Right hindlimb (tissue), 1 donor: ENCODE measurements at regions not wholly inside any gene's neighbourhood (a gene's known extent, or its start where the extent isn't known, plus 50 kb on each side); places are given as distances from the start of the nearest gene placed in this dataset.

Experiments used
- DNase-seq: peaks from one replicate; pipeline ENCODE4 v3.0.0-alpha.2; 2018

- DNase-seq: no peak
Measured at GRCh38 chr18:44089732-44090131, 591.0 kb upstream of the SETBP1 start.

- no peak for DNase-seq
Measured at GRCh38 chr18:44090453-44090852, 590.2 kb upstream of the SETBP1 start.

GRCh38 chr18:44093253-44093652 is 587.4 kb upstream of the SETBP1 start:
- DNase-seq: no peak

- DNase-seq: no peak
Measured at GRCh38 chr18:44096016-44096415, 584.7 kb upstream of the SETBP1 start.

- DNase-seq: no peak
Measured at GRCh38 chr18:44098551-44099098, 582.1 kb upstream of the SETBP1 start.

GRCh38 chr18:44107187-44107586 is 573.5 kb upstream of the SETBP1 start:
- DNase-seq: no peak

GRCh38 chr18:44111337-44111736 is 569.4 kb upstream of the SETBP1 start:
- DNase-seq: no peak

- DNase-seq: no peak
Measured at GRCh38 chr18:44117821-44118220, 562.9 kb upstream of the SETBP1 start.

- no peak for DNase-seq
Measured at GRCh38 chr18:44119607-44120006, 561.1 kb upstream of the SETBP1 start.

- DNase-seq: no peak
Measured at GRCh38 chr18:44123743-44124142, 556.9 kb upstream of the SETBP1 start.

- no peak for DNase-seq
Measured at GRCh38 chr18:44125446-44125845, 555.2 kb upstream of the SETBP1 start.

GRCh38 chr18:44126598-44126997 is 554.1 kb upstream of the SETBP1 start:
- DNase-seq: no peak

GRCh38 chr18:44128365-44128764 is 552.3 kb upstream of the SETBP1 start:
- no peak for DNase-seq

- DNase-seq: peak; percentile 54
Measured at GRCh38 chr18:44130376-44130942, 550.2 kb upstream of the SETBP1 start.

- DNase-seq: no peak
Measured at GRCh38 chr18:44133483-44133882, 547.2 kb upstream of the SETBP1 start.

GRCh38 chr18:44134447-44134846 is 546.2 kb upstream of the SETBP1 start:
- no peak for DNase-seq

GRCh38 chr18:44135741-44136140 is 544.9 kb upstream of the SETBP1 start:
- no peak for DNase-seq

- DNase-seq: no peak
Measured at GRCh38 chr18:44136326-44136725, 544.4 kb upstream of the SETBP1 start.

- no peak for DNase-seq
Measured at GRCh38 chr18:44143072-44143471, 537.6 kb upstream of the SETBP1 start.

- no peak for DNase-seq
Measured at GRCh38 chr18:44149706-44150105, 531.0 kb upstream of the SETBP1 start.

- no peak for DNase-seq
Measured at GRCh38 chr18:44153981-44154380, 526.7 kb upstream of the SETBP1 start.

GRCh38 chr18:44156126-44156525 is 524.6 kb upstream of the SETBP1 start:
- DNase-seq: no peak

- no peak for DNase-seq
Measured at GRCh38 chr18:44156776-44157335, 523.8 kb upstream of the SETBP1 start.

- DNase-seq: no peak
Measured at GRCh38 chr18:44170208-44170880, 510.3 kb upstream of the SETBP1 start.
